H9 (cell line): ENCODE measurements at regions not wholly inside any gene's neighbourhood (a gene's known extent, or its start where the extent isn't known, plus 50 kb on each side); places are given as distances from the start of the nearest gene placed in this dataset.

Experiments used
- DNase-seq: peaks from one replicate; pipeline ENCODE4 v3.0.0-alpha.2; 2017
- H2AFZ ChIP-seq: one replicate; pipeline ENCODE4 v1.6.1; 2013; ENCODE audit warnings: mild to moderate bottlenecking, low read length, control low read depth, moderate library complexity
- H2AK5ac ChIP-seq: 2 replicates; pipeline ENCODE4 v1.6.1; 2013; ENCODE audit warnings: low read length, control low read depth, mixed read lengths; ENCODE audit not compliant: insufficient read length
- H2BK120ac ChIP-seq: one replicate; pipeline ENCODE4 v1.6.1; 2013; ENCODE audit warnings: low read depth, mild to moderate bottlenecking, low read length, control low read depth, inconsistent platforms; ENCODE audit not compliant: poor library complexity, severe bottlenecking
- H2BK12ac ChIP-seq: 2 replicates; pipeline ENCODE4 v1.6.1; 2013; ENCODE audit warnings: low read length, control low read depth, mixed read lengths, low read depth; ENCODE audit not compliant: insufficient read length
- H2BK15ac ChIP-seq: 2 replicates; pipeline ENCODE4 v1.6.1; 2013; ENCODE audit warnings: low read depth, low read length, control low read depth
- H2BK20ac ChIP-seq: one replicate; pipeline ENCODE4 v1.6.1; 2013; ENCODE audit warnings: low read depth, mild to moderate bottlenecking, low read length, control low read depth, inconsistent platforms; ENCODE audit not compliant: poor library complexity, severe bottlenecking
- H2BK5ac ChIP-seq: 2 replicates; pipeline ENCODE4 v1.6.1; 2013; ENCODE audit warnings: low read length, control low read depth, mixed read lengths; ENCODE audit not compliant: insufficient read length
- H3K14ac ChIP-seq: 2 replicates; pipeline ENCODE4 v1.6.1; 2013; ENCODE audit warnings: low read length, control low read depth; ENCODE audit not compliant: insufficient read depth
- H3K18ac ChIP-seq: 2 replicates; pipeline ENCODE4 v1.6.1; 2013; ENCODE audit warnings: low read depth, mild to moderate bottlenecking, mixed read lengths, low read length, control low read depth; ENCODE audit not compliant: insufficient read length
- H3K23ac ChIP-seq: 2 replicates; pipeline ENCODE4 v1.6.1; 2013; ENCODE audit warnings: low read length, control low read depth, mixed read lengths, low read depth; ENCODE audit not compliant: insufficient read length
- H3K23me2 ChIP-seq: 2 replicates; pipeline ENCODE4 v1.6.1; 2013; ENCODE audit warnings: low read depth, mild to moderate bottlenecking, mixed read lengths, low read length, control low read depth; ENCODE audit not compliant: insufficient read length, poor library complexity, severe bottlenecking
- H3K27ac ChIP-seq: 2 replicates; pipeline ENCODE4 v1.5.1; 2013; ENCODE audit warnings: low read length, control low read depth, mixed read lengths, low read depth; ENCODE audit not compliant: insufficient read length
- H3K27me3 ChIP-seq: 2 replicates; pipeline ENCODE4 v1.6.1; 2013; ENCODE audit warnings: low read length, control low read depth, inconsistent platforms; ENCODE audit not compliant: insufficient read depth
- H3K4ac ChIP-seq: 2 replicates; pipeline ENCODE4 v1.6.1; 2013; ENCODE audit warnings: low read depth, mild to moderate bottlenecking, control low read depth, inconsistent platforms, low read length, moderate library complexity
- H3K4me1 ChIP-seq: 2 replicates; pipeline ENCODE4 v1.6.1; 2013; ENCODE audit warnings: low read length, control low read depth, inconsistent platforms; ENCODE audit not compliant: insufficient read depth
- H3K4me2 ChIP-seq: 2 replicates; pipeline ENCODE4 v1.6.1; 2013; ENCODE audit warnings: low read length, control low read depth, mixed read lengths; ENCODE audit not compliant: insufficient read length, insufficient read depth
- H3K56ac ChIP-seq: 2 replicates; pipeline ENCODE4 v1.6.1; 2013; ENCODE audit warnings: low read depth, mild to moderate bottlenecking, mixed read lengths, low read length, control low read depth; ENCODE audit not compliant: insufficient read length
- H3K79me1 ChIP-seq: 2 replicates; pipeline ENCODE4 v1.6.1; 2013; ENCODE audit warnings: low read depth, mild to moderate bottlenecking, moderate library complexity, low read length, control low read depth, inconsistent platforms; ENCODE audit not compliant: insufficient read depth, poor library complexity, severe bottlenecking
- H3K79me2 ChIP-seq: 2 replicates; pipeline ENCODE4 v1.6.1; 2013; ENCODE audit warnings: low read length, control low read depth, inconsistent platforms; ENCODE audit not compliant: insufficient read depth
- H3K9ac ChIP-seq: 2 replicates; pipeline ENCODE4 v1.6.1; 2013; ENCODE audit warnings: low read length, control low read depth, mixed read lengths; ENCODE audit not compliant: insufficient read length; ENCODE audit errors: extremely low read depth
- H3K9me3 ChIP-seq: one replicate; pipeline ENCODE4 v1.6.1; 2013; ENCODE audit warnings: low read depth, low read length, inconsistent platforms; ENCODE audit not compliant: control insufficient read depth
- H3T11ph ChIP-seq: one replicate; pipeline ENCODE4 v1.6.1; 2013; ENCODE audit warnings: mild to moderate bottlenecking, low read length, control low read depth, inconsistent platforms
- H4K20me1 ChIP-seq: one replicate; pipeline ENCODE4 v1.6.1; 2013; ENCODE audit not compliant: control insufficient read depth, insufficient read length, insufficient read depth
- H4K5ac ChIP-seq: 2 replicates; pipeline ENCODE4 v1.6.1; 2013; ENCODE audit warnings: low read depth, mild to moderate bottlenecking, mixed read lengths, low read length, control low read depth; ENCODE audit not compliant: insufficient read length
- H4K8ac ChIP-seq: replicated peaks from 2 replicates; pipeline ENCODE4 v1.6.1; 2013; ENCODE audit warnings: low read length, control low read depth, mixed read lengths, low read depth; ENCODE audit not compliant: insufficient read length
- H4K91ac ChIP-seq: 2 replicates; pipeline ENCODE4 v1.6.1; 2013; ENCODE audit warnings: low read depth, mild to moderate bottlenecking, moderate library complexity, mixed read lengths, low read length, control low read depth; ENCODE audit not compliant: insufficient read length
- H3K27ac Mint-ChIP-seq, 3 experiments: 2 replicates in 2 of 3; 3 replicates in 1 of 3; pipeline ENCODE4 v1.8.0; 2020 to 2021; ENCODE audit warnings: mixed read lengths in 3 of 3, mild to moderate bottlenecking in 1 of 3, moderate library complexity in 1 of 3
- H3K27me3 Mint-ChIP-seq: 2 replicates; pipeline ENCODE4 v1.8.0; 2021; ENCODE audit warnings: low read depth, mild to moderate bottlenecking, moderate library complexity, mixed read lengths
- H3K36me3 Mint-ChIP-seq, 3 experiments: 2 replicates in 2 of 3; 3 replicates in 1 of 3; pipeline ENCODE4 v1.8.0; 2020 to 2021; ENCODE audit warnings: low read depth in 3 of 3, mixed read lengths in 3 of 3; ENCODE audit not compliant: insufficient read depth in 1 of 3
- H3K4me1 Mint-ChIP-seq, 2 experiments: 2 replicates each; pipeline ENCODE4 v1.8.0; 2020; ENCODE audit warnings: mixed read lengths in 2 of 2
- H3K4me3 Mint-ChIP-seq, 2 experiments: 2 replicates in 1 of 2; 3 replicates in 1 of 2; pipeline ENCODE4 v1.8.0; 2020 to 2021; ENCODE audit warnings: mild to moderate bottlenecking in 2 of 2, mixed read lengths in 2 of 2, moderate library complexity in 1 of 2
- H3K9me3 Mint-ChIP-seq, 2 experiments: 2 replicates in 1 of 2; 3 replicates in 1 of 2; pipeline ENCODE4 v1.8.0; 2020; ENCODE audit warnings: mild to moderate bottlenecking in 2 of 2, mixed read lengths in 2 of 2, moderate library complexity in 1 of 2
- CTCF ChIP-seq: fragments of 200-600 bp; sonication (generic); conservative IDR thresholded peaks from 3 replicates; pipeline ENCODE4 v1.8.0; 2021; ENCODE audit warnings: antibody characterized with exemption, mild to moderate bottlenecking
- WGBS: extraction: QIAGEN DNeasy Blood & Tissue Kit; methylation state at CpG from one replicate; pipeline ENCODE4 v1.1.7; 2013; ENCODE audit warnings: missing lambda C conversion rate, low lambda C conversion rate, mixed read lengths; ENCODE audit not compliant: insufficient read length; ENCODE audit errors: extremely low coverage; 5-methylcytosine and 5-hydroxymethylcytosine counted together

DNA sequence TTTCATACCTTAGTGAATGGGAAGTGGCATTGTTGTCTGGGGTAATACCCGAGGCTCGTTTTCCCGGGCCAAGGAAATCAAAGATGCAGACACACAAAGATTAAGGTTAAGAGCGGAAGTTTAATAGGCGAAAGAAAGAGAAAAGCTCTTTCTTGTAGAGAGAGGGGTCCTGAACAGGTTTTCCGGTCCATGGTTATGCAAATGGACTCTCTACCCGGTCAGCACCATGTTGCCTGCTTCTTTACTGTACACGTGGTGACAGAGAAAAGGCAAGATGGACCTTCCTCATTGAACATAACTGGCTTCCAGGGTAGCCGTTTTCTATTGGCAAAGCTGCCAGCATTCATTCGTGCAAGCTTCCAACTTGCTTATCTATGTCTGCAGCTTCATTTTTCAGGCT, 2063.5 kb downstream of the SUCLG1 start:
- TF ChIP-seq CTCF, result no peak
- no peak for DNase-seq
- H3K4me3 Mint-ChIP-seq, result no peak overlapping the region

More for the DNA sequence above, 2063.5 kb downstream of the SUCLG1 start:
- no peaks in the 10 kb centered on the region for H3K79me2 ChIP-seq
- no peak overlapping the region for H3K27ac Mint-ChIP-seq
- peak overlapping the region; percentile 85 for H2AFZ ChIP-seq
- H2BK120ac ChIP-seq, result no peak overlapping the region
- H3K23me2 ChIP-seq, result no peaks in the 10 kb centered on the region
- no peak overlapping the region for H4K8ac ChIP-seq
- no peaks in the 10 kb centered on the region; the same call in 1 of the 2 replicates for H3K27me3 Mint-ChIP-seq
- no peaks in the 10 kb centered on the region for H3K9me3 ChIP-seq
- H2BK20ac ChIP-seq, result no peak overlapping the region
- no peak overlapping the region for H2BK5ac ChIP-seq
- H3K9me3 Mint-ChIP-seq, result no peaks in the 10 kb centered on the region
- H3K4ac ChIP-seq, result no peak overlapping the region
- no CpG with 5 or more reads among the region's 10 CpGs for WGBS
- H4K5ac ChIP-seq, result no peak overlapping the region
- peaks cover 10 to 21% of the 10 kb centered on the region in 2 experiments for H3K4me1 Mint-ChIP-seq
- H3K56ac ChIP-seq, result no peak overlapping the region
- no peak overlapping the region for H2BK12ac ChIP-seq
- no peaks in the 10 kb centered on the region for H3K27me3 ChIP-seq
- H2BK15ac ChIP-seq, result no peak overlapping the region
- H3K4me1 ChIP-seq, result no peaks in the 10 kb centered on the region
- H3K18ac ChIP-seq, result no peak overlapping the region
- no peaks in the 10 kb centered on the region for H3K79me1 ChIP-seq
- no peak overlapping the region for H3T11ph ChIP-seq
- no peak overlapping the region for H3K14ac ChIP-seq
- no peak overlapping the region for H3K23ac ChIP-seq
- no peak overlapping the region for H2AK5ac ChIP-seq
- no peaks in the 10 kb centered on the region for H4K20me1 ChIP-seq
- no peaks in the 10 kb centered on the region for H3K36me3 Mint-ChIP-seq
- no peak overlapping the region for H4K91ac ChIP-seq
- H3K27ac ChIP-seq, result no peak overlapping the region
- no peak overlapping the region for H3K9ac ChIP-seq
- no peak overlapping the region for H3K4me2 ChIP-seq
